Osteoblast (primary cell): ENCODE measurements at regions not wholly inside any gene's neighbourhood (a gene's known extent, or its start where the extent isn't known, plus 50 kb on each side); places are given as distances from the start of the nearest gene placed in this dataset.

Experiments used
- DNase-seq: peaks from one replicate; pipeline ENCODE4 v3.0.0; 2011; ENCODE audit warnings: low spot score, mixed read lengths; ENCODE audit not compliant: insufficient read length; ENCODE audit errors: missing footprints
- H2AFZ ChIP-seq: 2 replicates; pipeline ENCODE4 v1.6.0; 2011; ENCODE audit warnings: mild to moderate bottlenecking, low read length
- H3K27ac ChIP-seq: 2 replicates; pipeline ENCODE4 v1.5.1; 2011; ENCODE audit warnings: mild to moderate bottlenecking, low read depth, low read length, moderate library complexity
- H3K27me3 ChIP-seq: 2 replicates; pipeline ENCODE4 v1.6.0; 2012; ENCODE audit warnings: mild to moderate bottlenecking, control low read depth, inconsistent platforms, low read length, moderate library complexity; ENCODE audit not compliant: insufficient read depth
- H3K36me3 ChIP-seq: 2 replicates; pipeline ENCODE4 v1.5.1; 2011; ENCODE audit warnings: mild to moderate bottlenecking, low read length, control low read depth, moderate library complexity; ENCODE audit not compliant: insufficient read depth
- H3K4me1 ChIP-seq: 2 replicates; pipeline ENCODE4 v1.5.1; 2011; ENCODE audit warnings: mild to moderate bottlenecking, low read length, control low read depth, moderate library complexity; ENCODE audit not compliant: insufficient read depth
- H3K4me2 ChIP-seq: 2 replicates; pipeline ENCODE4 v1.6.0; 2011; ENCODE audit warnings: mild to moderate bottlenecking, low read length; ENCODE audit not compliant: insufficient read depth
- H3K4me3 ChIP-seq: fragments of 200-600 bp; sonication (generic); 3 replicates; pipeline ENCODE4 v1.5.1; 2012; ENCODE audit warnings: mild to moderate bottlenecking, low read length, inconsistent platforms; ENCODE audit not compliant: insufficient read depth
- H3K79me2 ChIP-seq: 2 replicates; pipeline ENCODE4 v1.6.0; 2012; ENCODE audit warnings: mild to moderate bottlenecking, low read length, control low read depth, inconsistent platforms; ENCODE audit not compliant: insufficient read depth
- H3K9me3 ChIP-seq: 2 replicates; pipeline ENCODE4 v1.5.1; 2011; ENCODE audit warnings: low read depth, low read length, control low read depth
- H4K20me1 ChIP-seq: 2 replicates; pipeline ENCODE4 v1.6.0; 2012; ENCODE audit warnings: mild to moderate bottlenecking, low read length, control low read depth; ENCODE audit not compliant: insufficient read depth
- CTCF ChIP-seq: IDR thresholded peaks from 2 replicates; pipeline ENCODE4 v1.5.1; 2011; ENCODE audit warnings: mild to moderate bottlenecking, low read depth, low read length, moderate library complexity; ENCODE audit errors: extremely low read depth

- no peak overlapping the region for H3K27ac ChIP-seq
- H3K36me3 ChIP-seq: no peaks in the 10 kb centered on the region
- no peak overlapping the region for H2AFZ ChIP-seq
- H3K4me1 ChIP-seq: peaks cover 9% of the 10 kb centered on the region
- H3K4me2 ChIP-seq: peak overlapping the region; percentile 21
- no peaks in the 10 kb centered on the region for H3K79me2 ChIP-seq
- TF ChIP-seq CTCF: no peak
- H3K27me3 ChIP-seq: no peaks in the 10 kb centered on the region
- peak; percentile 96 for DNase-seq
- no peaks in the 10 kb centered on the region for H4K20me1 ChIP-seq
- no peak overlapping the region for H3K4me3 ChIP-seq
- no peaks in the 10 kb centered on the region for H3K9me3 ChIP-seq
Measured at GRCh38 chr12:114848666-114849065, 164.7 kb upstream of the TBX3 start.

GRCh38 chr12:114847441-114848035 is 163.6 kb upstream of the TBX3 start:
- Histone ChIP-seq H3K4me2 (no peak overlapping the region), H3K27me3 (no peaks in the 10 kb centered on the region), H3K36me3 (no peaks in the 10 kb centered on the region), H3K27ac (no peak overlapping the region), H3K4me3 (no peak overlapping the region), H3K79me2 (no peaks in the 10 kb centered on the region), H3K9me3 (no peaks in the 10 kb centered on the region), H4K20me1 (no peaks in the 10 kb centered on the region), H3K4me1 (peaks cover 9% of the 10 kb centered on the region), H2AFZ (no peak overlapping the region)
- TF ChIP-seq CTCF: no peak
- no peak for DNase-seq

GRCh38 chr12:114846771-114847170 is 162.8 kb upstream of the TBX3 start:
- no peak overlapping the region for H3K27ac ChIP-seq
- H3K4me1 ChIP-seq: peaks cover 9% of the 10 kb centered on the region
- no peak overlapping the region for H3K4me3 ChIP-seq
- no peak overlapping the region for H3K4me2 ChIP-seq
- no peak for TF ChIP-seq CTCF
- no peak overlapping the region for H2AFZ ChIP-seq
- no peak for DNase-seq
- no peaks in the 10 kb centered on the region for H3K36me3 ChIP-seq
- H4K20me1 ChIP-seq: no peaks in the 10 kb centered on the region
- no peaks in the 10 kb centered on the region for H3K9me3 ChIP-seq
- no peaks in the 10 kb centered on the region for H3K79me2 ChIP-seq
- no peaks in the 10 kb centered on the region for H3K27me3 ChIP-seq

GRCh38 chr12:114841557-114842251 is 157.7 kb upstream of the TBX3 start:
- H4K20me1 ChIP-seq: no peaks in the 10 kb centered on the region
- no peaks in the 10 kb centered on the region for H3K36me3 ChIP-seq
- no peak overlapping the region for H2AFZ ChIP-seq
- H3K4me1 ChIP-seq: no peaks in the 10 kb centered on the region
- H3K27ac ChIP-seq: no peak overlapping the region
- H3K79me2 ChIP-seq: no peaks in the 10 kb centered on the region
- H3K4me3 ChIP-seq: no peak overlapping the region
- H3K9me3 ChIP-seq: no peaks in the 10 kb centered on the region
- H3K4me2 ChIP-seq: no peak overlapping the region
- no peak for TF ChIP-seq CTCF
- no peak for DNase-seq
- H3K27me3 ChIP-seq: no peaks in the 10 kb centered on the region
